Astrocyte (in vitro differentiated cells and primary cell): ENCODE measurements at regions not wholly inside any gene's neighbourhood (a gene's known extent, or its start where the extent isn't known, plus 50 kb on each side); places are given as distances from the start of the nearest gene placed in this dataset.

Source experiments
- DNase-seq: peaks from one replicate; pipeline ENCODE4 v3.0.0-alpha.2; 2010; ENCODE audit warnings: low read depth
- FAIRE-seq: peaks from 2 replicates; lab custom pipeline; 2011; peaks lifted over from hg19 to GRCh38; lab: Jason Lieb, UNC
- H2AFZ ChIP-seq: 2 replicates; pipeline ENCODE4 v1.6.0; 2012; ENCODE audit warnings: low read depth, low read length, inconsistent platforms
- H3K27ac ChIP-seq: 2 replicates; pipeline ENCODE4 v1.5.1; 2011; ENCODE audit warnings: low read depth, low read length, inconsistent platforms
- H3K27me3 ChIP-seq: 2 replicates; pipeline ENCODE4 v1.6.0; 2011; ENCODE audit warnings: low read length, inconsistent platforms; ENCODE audit not compliant: insufficient read depth
- H3K36me3 ChIP-seq: 2 replicates; pipeline ENCODE4 v1.5.1; 2011; ENCODE audit warnings: low read length, inconsistent platforms; ENCODE audit not compliant: insufficient read depth
- H3K4me1 ChIP-seq: 2 replicates; pipeline ENCODE4 v1.5.1; 2011; ENCODE audit warnings: low read length, inconsistent platforms; ENCODE audit not compliant: insufficient read depth
- H3K4me2 ChIP-seq: 2 replicates; pipeline ENCODE4 v1.6.0; 2012; ENCODE audit warnings: low read length, inconsistent platforms
- H3K4me3 ChIP-seq: 2 replicates; pipeline ENCODE4 v1.5.1; 2011; ENCODE audit warnings: low read depth, mild to moderate bottlenecking, low read length, inconsistent platforms; ENCODE audit not compliant: insufficient read depth
- H3K79me2 ChIP-seq: 2 replicates; pipeline ENCODE4 v1.6.0; 2012; ENCODE audit warnings: mild to moderate bottlenecking, low read length, inconsistent platforms; ENCODE audit not compliant: insufficient read depth
- H3K9ac ChIP-seq: 2 replicates; pipeline ENCODE4 v1.6.0; 2012; ENCODE audit warnings: mild to moderate bottlenecking, low read length, inconsistent platforms
- H3K9me3 ChIP-seq: 2 replicates; pipeline ENCODE4 v1.5.1; 2012; ENCODE audit warnings: low read depth, mild to moderate bottlenecking, low read length, inconsistent platforms; ENCODE audit not compliant: insufficient read depth
- H4K20me1 ChIP-seq: 2 replicates; pipeline ENCODE4 v1.6.0; 2012; ENCODE audit warnings: low read length, inconsistent platforms; ENCODE audit not compliant: insufficient read depth
- H3K27ac Mint-ChIP-seq: one replicate; pipeline ENCODE4 v1.8.0; 2021; ENCODE audit warnings: mild to moderate bottlenecking, mixed read lengths; ENCODE audit not compliant: unreplicated experiment
- H3K27me3 Mint-ChIP-seq: one replicate; pipeline ENCODE4 v1.8.0; 2021; ENCODE audit warnings: low read depth, mixed read lengths; ENCODE audit not compliant: unreplicated experiment
- H3K36me3 Mint-ChIP-seq: one replicate; pipeline ENCODE4 v1.8.0; 2021; ENCODE audit warnings: low read depth, mixed read lengths; ENCODE audit not compliant: unreplicated experiment
- H3K4me1 Mint-ChIP-seq: one replicate; pipeline ENCODE4 v1.8.0; 2021; ENCODE audit warnings: low read depth, mixed read lengths; ENCODE audit not compliant: unreplicated experiment
- H3K4me3 Mint-ChIP-seq: one replicate; pipeline ENCODE4 v1.8.0; 2021; ENCODE audit warnings: mild to moderate bottlenecking, moderate library complexity, mixed read lengths; ENCODE audit not compliant: unreplicated experiment
- H3K9me3 Mint-ChIP-seq: one replicate; pipeline ENCODE4 v1.8.0; 2021; ENCODE audit warnings: mild to moderate bottlenecking, mixed read lengths; ENCODE audit not compliant: unreplicated experiment
- CTCF ChIP-seq: IDR thresholded peaks from 2 replicates; pipeline ENCODE4 v1.5.1; 2011; ENCODE audit warnings: low read depth, mild to moderate bottlenecking, inconsistent platforms, low read length, moderate library complexity; ENCODE audit not compliant: insufficient read depth
- EZH2 ChIP-seq: IDR thresholded peaks from 2 replicates; pipeline ENCODE4 v1.6.1; 2012; ENCODE audit warnings: mild to moderate bottlenecking, low read length, inconsistent platforms; ENCODE audit not compliant: insufficient read depth

DNA sequence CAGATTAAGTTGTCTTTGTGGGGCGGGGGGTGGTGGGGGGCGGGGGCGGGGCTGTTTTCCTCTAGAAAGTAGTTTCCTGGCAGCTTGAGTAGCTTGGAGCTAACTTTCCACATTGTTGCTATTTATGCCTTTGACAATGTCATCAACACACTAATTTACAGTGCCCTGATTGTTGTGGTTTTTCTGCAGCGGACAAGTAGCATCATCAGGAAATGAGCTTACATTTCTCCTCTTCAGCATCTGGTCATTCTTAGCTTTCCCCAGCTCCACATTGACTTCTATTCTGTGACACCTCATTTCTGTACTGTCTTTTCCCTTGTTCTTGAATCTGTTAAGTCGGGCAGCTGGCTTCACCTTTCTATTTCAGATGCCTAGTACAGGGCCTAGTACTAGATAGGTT lies 112.3 kb upstream of the RAD23B start:
- no peak overlapping the region for H3K4me2 ChIP-seq
- no peaks in the 10 kb centered on the region for H4K20me1 ChIP-seq
- no peak overlapping the region for H2AFZ ChIP-seq
- FAIRE-seq (no peak), DNase-seq (no peak)
- no peak overlapping the region for H3K27ac Mint-ChIP-seq
- peaks cover 4% of the 10 kb centered on the region for H3K9me3 Mint-ChIP-seq
- peaks cover 25% of the 10 kb centered on the region for H3K4me1 Mint-ChIP-seq
- no peak overlapping the region for H3K4me3 Mint-ChIP-seq
- no peak for TF ChIP-seq CTCF
- TF ChIP-seq EZH2 = no peak
- H3K36me3 ChIP-seq = no peaks in the 10 kb centered on the region
- no peaks in the 10 kb centered on the region for H3K79me2 ChIP-seq
- no peaks in the 10 kb centered on the region for H3K27me3 ChIP-seq
- H3K4me1 ChIP-seq = no peaks in the 10 kb centered on the region
- no peak overlapping the region for H3K9ac ChIP-seq
- H3K27me3 Mint-ChIP-seq = no peaks in the 10 kb centered on the region
- H3K36me3 Mint-ChIP-seq = no peaks in the 10 kb centered on the region
- H3K27ac ChIP-seq = no peak overlapping the region
- H3K9me3 ChIP-seq = no peaks in the 10 kb centered on the region
- no peak overlapping the region for H3K4me3 ChIP-seq

DNA sequence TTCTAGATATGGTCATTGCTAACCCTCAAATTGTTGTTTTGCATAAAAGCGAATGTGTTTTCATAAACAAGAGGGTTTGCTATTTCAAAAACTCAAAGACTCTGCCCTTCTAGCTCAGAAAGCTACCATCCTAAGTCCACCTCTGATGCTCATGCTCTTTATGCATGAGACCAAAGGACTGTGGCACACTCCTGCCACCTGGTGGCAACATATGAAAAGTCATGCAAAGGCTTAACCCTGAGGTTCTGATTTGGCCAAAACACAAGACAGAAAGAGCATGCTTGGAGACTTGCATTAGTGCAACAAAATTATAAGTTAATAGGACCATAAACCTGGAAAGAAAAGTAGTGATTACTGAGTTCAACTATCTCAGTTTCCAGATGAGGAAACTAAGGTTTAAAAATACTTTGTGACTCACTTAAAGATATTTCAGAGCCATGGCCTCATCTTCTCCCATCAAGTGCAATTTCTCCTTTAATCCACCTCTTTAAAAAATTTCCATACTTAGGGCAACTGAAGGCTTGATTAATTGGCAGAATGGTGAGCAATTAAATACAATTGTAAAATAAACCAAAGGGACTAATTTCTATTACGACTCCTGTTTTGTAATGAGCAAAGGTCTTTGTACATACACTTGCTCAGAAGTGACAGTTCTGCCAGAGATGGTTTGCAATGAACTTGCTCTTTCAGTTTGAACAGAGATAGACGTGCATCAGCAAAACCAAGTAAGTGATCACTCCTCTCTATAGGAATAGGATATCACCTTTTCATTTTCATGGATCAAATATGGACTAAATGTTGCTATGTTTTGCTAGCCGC lies 110.7 kb upstream of the RAD23B start:
- Histone ChIP-seq H2AFZ (no peak overlapping the region), H3K4me2 (no peak overlapping the region), H3K4me1 (no peaks in the 10 kb centered on the region), H3K79me2 (no peaks in the 10 kb centered on the region), H3K4me3 (no peak overlapping the region), H3K27me3 (no peaks in the 10 kb centered on the region), H3K36me3 (no peaks in the 10 kb centered on the region), H3K27ac (no peak overlapping the region), H4K20me1 (no peaks in the 10 kb centered on the region), H3K9me3 (no peaks in the 10 kb centered on the region), H3K9ac (no peak overlapping the region)
- Mint-ChIP-seq H3K4me3 (no peak overlapping the region), H3K27ac (no peak overlapping the region), H3K36me3 (no peaks in the 10 kb centered on the region), H3K27me3 (no peaks in the 10 kb centered on the region), H3K9me3 (peaks cover 4% of the 10 kb centered on the region), H3K4me1 (peaks cover 40% of the 10 kb centered on the region)
- DNase-seq (peak; percentile 41), FAIRE-seq (peak; percentile 75)
- TF ChIP-seq CTCF (peak; percentile 95), EZH2 (no peak)

DNA sequence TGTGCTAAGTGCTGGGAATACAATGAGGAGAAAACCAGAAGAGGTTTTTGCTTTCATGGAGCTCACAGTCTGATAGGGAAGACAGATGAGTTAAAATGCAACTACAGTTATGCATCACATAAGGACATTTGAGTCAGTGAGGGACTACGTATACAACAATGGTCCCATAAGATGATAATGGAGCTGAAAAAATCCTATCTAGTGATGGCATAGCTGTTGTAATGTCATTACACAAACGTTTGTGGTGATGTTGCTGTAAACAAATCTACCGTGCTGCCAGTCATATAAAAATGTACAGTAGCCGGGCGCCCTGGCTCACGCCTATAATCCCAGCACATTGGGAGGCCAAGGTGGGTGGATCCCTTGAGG lies 110.1 kb upstream of the RAD23B start:
- TF ChIP-seq EZH2 = no peak
- TF ChIP-seq CTCF = no peak
- Histone ChIP-seq H2AFZ (no peak overlapping the region), H3K79me2 (no peaks in the 10 kb centered on the region), H3K4me2 (no peak overlapping the region), H4K20me1 (no peaks in the 10 kb centered on the region), H3K9ac (no peak overlapping the region), H3K27me3 (no peaks in the 10 kb centered on the region), H3K4me3 (no peak overlapping the region), H3K9me3 (no peaks in the 10 kb centered on the region), H3K27ac (no peak overlapping the region), H3K36me3 (no peaks in the 10 kb centered on the region), H3K4me1 (no peaks in the 10 kb centered on the region)
- FAIRE-seq (no peak), DNase-seq (no peak)
- Mint-ChIP-seq H3K27ac (no peak overlapping the region), H3K4me3 (no peak overlapping the region), H3K27me3 (no peaks in the 10 kb centered on the region), H3K9me3 (peaks cover 4% of the 10 kb centered on the region), H3K4me1 (peaks cover 40% of the 10 kb centered on the region), H3K36me3 (no peaks in the 10 kb centered on the region)
